ENCODE measurements at regions not wholly inside any gene's neighbourhood (a gene's known extent, or its start where the extent isn't known, plus 50 kb on each side); places are given as distances from the start of the nearest gene placed in this dataset.

- no peaks in the 10 kb centered on the region for H3K9me3 ChIP-seq (ENCODE audit: control insufficient read depth in 3 of 3, low read length in 3 of 3)
- H3K9ac ChIP-seq (ENCODE audit: low read depth in 1 of 3, low read length in 3 of 3) = no peak overlapping the region
- no peaks in the 10 kb centered on the region for H3K36me3 ChIP-seq (ENCODE audit: control insufficient read depth in 3 of 3, insufficient read depth in 3 of 3, low read length in 3 of 3)
- H3K27ac ChIP-seq (ENCODE audit: low read depth, low read length) = no peak overlapping the region
- no peaks in the 10 kb centered on the region for H3K4me1 ChIP-seq (ENCODE audit: control insufficient read depth in 3 of 3, insufficient read depth in 3 of 3, low read length in 3 of 3)
- H3K27me3 ChIP-seq (ENCODE audit: control insufficient read depth in 3 of 3, insufficient read depth in 3 of 3, low read length in 3 of 3) = peaks cover 0 to 4% (median 0%) of the 10 kb centered on the region in 3 donors
- no peak overlapping the region for H3K4me3 ChIP-seq (ENCODE audit: low read length in 3 of 3)
Measured at GRCh38 chr2:126219081-126219480, 436.9 kb upstream of the GYPC start.

DNA sequence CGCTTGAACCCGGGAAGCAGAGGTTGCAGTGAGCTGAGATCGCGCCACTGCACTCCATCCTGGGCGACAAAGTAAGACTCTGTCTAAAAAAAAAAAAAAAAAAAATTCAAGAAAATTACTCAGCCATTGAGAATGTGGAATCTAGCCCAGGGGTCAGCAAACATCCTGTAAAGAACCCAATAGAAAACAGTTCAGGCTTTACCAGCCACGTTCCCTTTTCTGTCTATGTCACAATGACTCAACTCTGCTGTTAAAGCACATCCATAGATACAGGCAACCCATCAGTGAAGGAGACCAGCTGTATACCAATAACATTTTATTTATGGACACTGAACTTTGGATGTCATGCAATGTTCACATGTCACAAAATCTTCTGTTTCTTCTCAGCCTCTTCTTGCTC, 435.6 kb upstream of the GYPC start:
- no peak overlapping the region for H3K4me3 ChIP-seq (ENCODE audit: low read length in 3 of 3)
- H3K4me1 ChIP-seq (ENCODE audit: control insufficient read depth in 3 of 3, insufficient read depth in 3 of 3, low read length in 3 of 3) = no peaks in the 10 kb centered on the region
- H3K36me3 ChIP-seq (ENCODE audit: control insufficient read depth in 3 of 3, insufficient read depth in 3 of 3, low read length in 3 of 3) = no peaks in the 10 kb centered on the region
- peaks cover 0 to 4% (median 0%) of the 10 kb centered on the region in 3 donors for H3K27me3 ChIP-seq (ENCODE audit: control insufficient read depth in 3 of 3, insufficient read depth in 3 of 3, low read length in 3 of 3)
- no peaks in the 10 kb centered on the region for H3K9me3 ChIP-seq (ENCODE audit: control insufficient read depth in 3 of 3, low read length in 3 of 3)
- no peak overlapping the region for H3K27ac ChIP-seq (ENCODE audit: low read depth, low read length)
- no peak overlapping the region for H3K9ac ChIP-seq (ENCODE audit: low read depth in 1 of 3, low read length in 3 of 3)

GRCh38 chr2:126221506-126221905, 434.5 kb upstream of the GYPC start:
- H3K4me3 ChIP-seq (ENCODE audit: low read length in 3 of 3) = no peak overlapping the region
- no peaks in the 10 kb centered on the region for H3K9me3 ChIP-seq (ENCODE audit: control insufficient read depth in 3 of 3, low read length in 3 of 3)
- H3K4me1 ChIP-seq (ENCODE audit: control insufficient read depth in 3 of 3, insufficient read depth in 3 of 3, low read length in 3 of 3) = no peaks in the 10 kb centered on the region
- no peaks in the 10 kb centered on the region for H3K36me3 ChIP-seq (ENCODE audit: control insufficient read depth in 3 of 3, insufficient read depth in 3 of 3, low read length in 3 of 3)
- H3K27ac ChIP-seq (ENCODE audit: low read depth, low read length) = no peak overlapping the region
- peaks cover 0 to 4% (median 0%) of the 10 kb centered on the region in 3 donors for H3K27me3 ChIP-seq (ENCODE audit: control insufficient read depth in 3 of 3, insufficient read depth in 3 of 3, low read length in 3 of 3)
- no peak overlapping the region for H3K9ac ChIP-seq (ENCODE audit: low read depth in 1 of 3, low read length in 3 of 3)

DNA sequence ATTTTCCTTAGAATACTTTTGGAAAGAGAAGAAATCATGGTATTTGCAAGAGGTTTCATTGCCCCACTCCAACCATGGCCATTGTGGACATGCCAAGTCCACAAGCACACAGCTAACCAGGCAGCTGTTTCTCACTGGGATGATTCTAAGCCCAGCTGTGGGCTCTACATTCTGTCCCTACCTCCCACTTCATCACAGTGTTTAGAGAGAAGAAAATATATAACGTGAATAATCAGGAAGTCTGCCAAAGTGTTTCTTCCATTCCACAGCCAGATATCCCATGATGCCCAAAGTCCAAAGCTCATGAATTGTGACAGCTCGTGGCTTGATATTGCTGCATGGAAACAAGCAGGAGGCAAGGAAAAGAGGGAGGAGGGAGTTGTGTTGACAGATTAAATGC, 433.7 kb upstream of the GYPC start:
- H3K4me3 ChIP-seq (ENCODE audit: low read length in 3 of 3) = no peak overlapping the region
- H3K9me3 ChIP-seq (ENCODE audit: control insufficient read depth in 3 of 3, low read length in 3 of 3) = no peaks in the 10 kb centered on the region
- no peak overlapping the region for H3K9ac ChIP-seq (ENCODE audit: low read depth in 1 of 3, low read length in 3 of 3)

DNA sequence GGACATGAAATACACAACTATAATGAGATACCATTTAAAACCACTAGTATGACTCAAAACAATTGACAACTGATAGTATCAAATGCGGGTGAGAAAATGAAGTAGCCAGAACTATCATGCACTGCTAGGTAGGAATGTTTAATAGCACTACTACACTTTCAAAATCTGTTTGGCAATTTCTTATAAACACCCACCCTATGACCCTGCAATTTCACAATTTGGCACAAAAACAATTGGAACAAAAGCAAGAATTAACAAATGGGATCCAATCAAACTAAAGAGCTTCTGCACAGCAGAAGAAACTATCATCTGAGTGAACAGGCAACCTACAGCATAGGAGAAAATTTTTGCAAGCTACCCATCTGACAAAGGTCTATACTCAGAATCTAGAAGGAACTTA, 431.2 kb upstream of the GYPC start:
- no peak overlapping the region for H3K4me3 ChIP-seq (ENCODE audit: low read length in 3 of 3)
- no peaks in the 10 kb centered on the region for H3K4me1 ChIP-seq (ENCODE audit: control insufficient read depth in 3 of 3, insufficient read depth in 3 of 3, low read length in 3 of 3)
- H3K36me3 ChIP-seq (ENCODE audit: control insufficient read depth in 3 of 3, insufficient read depth in 3 of 3, low read length in 3 of 3) = no peaks in the 10 kb centered on the region
- peaks cover 0 to 4% (median 0%) of the 10 kb centered on the region in 3 donors for H3K9me3 ChIP-seq (ENCODE audit: control insufficient read depth in 3 of 3, low read length in 3 of 3)
- H3K27ac ChIP-seq (ENCODE audit: low read depth, low read length) = no peak overlapping the region
- H3K27me3 ChIP-seq (ENCODE audit: control insufficient read depth in 3 of 3, insufficient read depth in 3 of 3, low read length in 3 of 3) = peaks cover 0 to 4% (median 0%) of the 10 kb centered on the region in 3 donors
- H3K9ac ChIP-seq (ENCODE audit: low read depth in 1 of 3, low read length in 3 of 3) = no peak overlapping the region

More for the DNA sequence above, 433.7 kb upstream of the GYPC start:
- no peaks in the 10 kb centered on the region for H3K4me1 ChIP-seq (ENCODE audit: control insufficient read depth in 3 of 3, insufficient read depth in 3 of 3, low read length in 3 of 3)
- H3K27ac ChIP-seq (ENCODE audit: low read depth, low read length) = no peak overlapping the region
- H3K27me3 ChIP-seq (ENCODE audit: control insufficient read depth in 3 of 3, insufficient read depth in 3 of 3, low read length in 3 of 3) = peaks cover 0 to 4% (median 0%) of the 10 kb centered on the region in 3 donors
- H3K36me3 ChIP-seq (ENCODE audit: control insufficient read depth in 3 of 3, insufficient read depth in 3 of 3, low read length in 3 of 3) = no peaks in the 10 kb centered on the region

- no peak overlapping the region for H3K27ac ChIP-seq (ENCODE audit: low read depth, low read length)
- no peaks in the 10 kb centered on the region for H3K4me1 ChIP-seq (ENCODE audit: control insufficient read depth in 3 of 3, insufficient read depth in 3 of 3, low read length in 3 of 3)
- peaks cover 0 to 4% (median 0%) of the 10 kb centered on the region in 3 donors for H3K27me3 ChIP-seq (ENCODE audit: control insufficient read depth in 3 of 3, insufficient read depth in 3 of 3, low read length in 3 of 3)
- H3K9ac ChIP-seq (ENCODE audit: low read depth in 1 of 3, low read length in 3 of 3) = no peak overlapping the region
- H3K4me3 ChIP-seq (ENCODE audit: low read length in 3 of 3) = no peak overlapping the region
- peaks cover 0 to 4% (median 0%) of the 10 kb centered on the region in 3 donors for H3K9me3 ChIP-seq (ENCODE audit: control insufficient read depth in 3 of 3, low read length in 3 of 3)
- no peaks in the 10 kb centered on the region for H3K36me3 ChIP-seq (ENCODE audit: control insufficient read depth in 3 of 3, insufficient read depth in 3 of 3, low read length in 3 of 3)
Measured at GRCh38 chr2:126227250-126227649, 428.7 kb upstream of the GYPC start.

- H3K4me1 ChIP-seq (ENCODE audit: control insufficient read depth in 3 of 3, insufficient read depth in 3 of 3, low read length in 3 of 3) = no peaks in the 10 kb centered on the region
- H3K27me3 ChIP-seq (ENCODE audit: control insufficient read depth in 3 of 3, insufficient read depth in 3 of 3, low read length in 3 of 3) = peaks cover 0 to 1% (median 0%) of the 10 kb centered on the region in 3 donors
- H3K4me3 ChIP-seq (ENCODE audit: low read length in 3 of 3) = no peak overlapping the region
- peaks cover 0 to 4% (median 0%) of the 10 kb centered on the region in 3 donors for H3K9me3 ChIP-seq (ENCODE audit: control insufficient read depth in 3 of 3, low read length in 3 of 3)
- H3K27ac ChIP-seq (ENCODE audit: low read depth, low read length) = no peak overlapping the region
- no peaks in the 10 kb centered on the region for H3K36me3 ChIP-seq (ENCODE audit: control insufficient read depth in 3 of 3, insufficient read depth in 3 of 3, low read length in 3 of 3)
- H3K9ac ChIP-seq (ENCODE audit: low read depth in 1 of 3, low read length in 3 of 3) = no peak overlapping the region
Measured at GRCh38 chr2:126228531-126228930, 427.4 kb upstream of the GYPC start.

DNA sequence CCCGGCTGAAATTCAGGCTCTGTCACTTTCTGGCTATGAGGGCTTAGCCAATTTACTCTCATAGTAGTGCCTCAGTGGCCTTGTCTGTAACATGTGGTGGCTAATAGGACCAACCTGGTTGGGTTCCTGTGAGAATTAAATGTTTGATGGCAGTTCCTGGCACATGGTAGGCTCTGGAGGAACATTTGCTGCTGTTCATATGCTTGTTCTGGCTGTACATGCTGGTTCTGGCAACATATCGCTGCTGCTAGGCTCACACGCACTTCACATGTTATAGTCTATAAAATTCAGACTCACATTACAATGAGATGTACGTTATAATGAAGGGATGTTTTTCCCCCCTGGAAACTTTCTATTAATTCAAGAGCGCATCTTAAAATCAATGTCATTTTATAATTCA, 417.7 kb upstream of the GYPC start:
- Histone ChIP-seq H3K27me3 (ENCODE audit: control insufficient read depth in 3 of 3, insufficient read depth in 3 of 3, low read length in 3 of 3) (no peaks in the 10 kb centered on the region), H3K9ac (ENCODE audit: low read depth in 1 of 3, low read length in 3 of 3) (no peak overlapping the region), H3K27ac (ENCODE audit: low read depth, low read length) (no peak overlapping the region), H3K36me3 (ENCODE audit: control insufficient read depth in 3 of 3, insufficient read depth in 3 of 3, low read length in 3 of 3) (no peaks in the 10 kb centered on the region), H3K4me3 (ENCODE audit: low read length in 3 of 3) (no peak overlapping the region), H3K4me1 (ENCODE audit: control insufficient read depth in 3 of 3, insufficient read depth in 3 of 3, low read length in 3 of 3) (no peaks in the 10 kb centered on the region), H3K9me3 (ENCODE audit: control insufficient read depth in 3 of 3, low read length in 3 of 3) (no peaks in the 10 kb centered on the region)

- H3K36me3 ChIP-seq (ENCODE audit: control insufficient read depth in 3 of 3, insufficient read depth in 3 of 3, low read length in 3 of 3) = no peaks in the 10 kb centered on the region
Measured at GRCh38 chr2:126239320-126239955, 416.5 kb upstream of the GYPC start.

DNA sequence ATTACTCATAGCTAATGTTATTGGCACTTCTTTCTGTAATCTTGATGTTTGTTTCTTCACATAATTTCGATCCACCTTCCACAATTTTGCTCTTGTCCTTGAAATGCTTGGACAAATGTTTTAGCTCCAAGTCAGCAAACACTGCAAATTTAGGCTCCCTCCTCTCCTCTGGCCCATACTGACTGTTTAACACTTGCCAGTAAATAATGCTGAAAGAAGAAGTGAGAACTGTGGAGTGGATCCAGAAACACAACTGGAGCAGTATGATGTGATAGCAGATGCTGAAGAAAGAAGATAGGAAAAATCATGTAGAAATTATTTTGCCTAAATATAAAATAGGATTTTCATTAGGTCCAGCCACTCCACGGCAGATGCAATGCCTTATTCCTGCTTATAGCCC, 415.0 kb upstream of the GYPC start:
- H3K4me3 ChIP-seq (ENCODE audit: low read length in 3 of 3) = no peak overlapping the region
- H3K4me1 ChIP-seq (ENCODE audit: control insufficient read depth in 3 of 3, insufficient read depth in 3 of 3, low read length in 3 of 3) = no peaks in the 10 kb centered on the region
- H3K27ac ChIP-seq (ENCODE audit: low read depth, low read length) = no peak overlapping the region
- H3K9ac ChIP-seq (ENCODE audit: low read depth in 1 of 3, low read length in 3 of 3) = no peak overlapping the region
- no peaks in the 10 kb centered on the region for H3K9me3 ChIP-seq (ENCODE audit: control insufficient read depth in 3 of 3, low read length in 3 of 3)
- no peaks in the 10 kb centered on the region for H3K36me3 ChIP-seq (ENCODE audit: control insufficient read depth in 3 of 3, insufficient read depth in 3 of 3, low read length in 3 of 3)
- no peaks in the 10 kb centered on the region for H3K27me3 ChIP-seq (ENCODE audit: control insufficient read depth in 3 of 3, insufficient read depth in 3 of 3, low read length in 3 of 3)

More at GRCh38 chr2:126239320-126239955, 416.5 kb upstream of the GYPC start:
- Histone ChIP-seq H3K9me3 (ENCODE audit: control insufficient read depth in 3 of 3, low read length in 3 of 3) (no peaks in the 10 kb centered on the region), H3K4me3 (ENCODE audit: low read length in 3 of 3) (no peak overlapping the region), H3K9ac (ENCODE audit: low read depth in 1 of 3, low read length in 3 of 3) (no peak overlapping the region), H3K27ac (ENCODE audit: low read depth, low read length) (no peak overlapping the region), H3K27me3 (ENCODE audit: control insufficient read depth in 3 of 3, insufficient read depth in 3 of 3, low read length in 3 of 3) (no peaks in the 10 kb centered on the region), H3K4me1 (ENCODE audit: control insufficient read depth in 3 of 3, insufficient read depth in 3 of 3, low read length in 3 of 3) (no peaks in the 10 kb centered on the region)
